ENCODE measurements at regions not wholly inside any gene's neighbourhood (a gene's known extent, or its start where the extent isn't known, plus 50 kb on each side); places are given as distances from the start of the nearest gene placed in this dataset.
"Not testable (repeated sequence)": the region's sequence is repeated elsewhere in the genome, so short reads cannot be mapped to it uniquely, and the experiment has no call there.

DNA sequence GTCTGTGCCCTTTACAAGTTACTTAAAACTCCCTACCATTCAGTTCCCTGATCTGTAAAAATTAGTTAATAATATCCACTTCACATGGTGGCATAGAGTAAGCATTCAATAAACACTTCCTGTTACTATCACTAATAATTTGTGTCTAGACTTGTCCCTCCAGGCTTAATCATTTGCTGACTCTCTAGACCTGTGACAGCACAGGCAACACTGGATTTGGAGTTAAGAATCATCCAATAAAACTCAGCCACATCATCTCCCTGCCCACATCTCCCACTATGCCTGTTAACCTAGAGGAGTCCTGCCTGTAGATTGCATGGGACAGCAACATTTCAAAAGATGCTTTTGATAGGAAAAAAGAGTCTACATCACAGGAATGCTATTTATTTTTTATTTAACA, 564.6 kb downstream of the MFSD1 start:
- DNase-seq (ENCODE audit: low read depth), result no peak

DNA sequence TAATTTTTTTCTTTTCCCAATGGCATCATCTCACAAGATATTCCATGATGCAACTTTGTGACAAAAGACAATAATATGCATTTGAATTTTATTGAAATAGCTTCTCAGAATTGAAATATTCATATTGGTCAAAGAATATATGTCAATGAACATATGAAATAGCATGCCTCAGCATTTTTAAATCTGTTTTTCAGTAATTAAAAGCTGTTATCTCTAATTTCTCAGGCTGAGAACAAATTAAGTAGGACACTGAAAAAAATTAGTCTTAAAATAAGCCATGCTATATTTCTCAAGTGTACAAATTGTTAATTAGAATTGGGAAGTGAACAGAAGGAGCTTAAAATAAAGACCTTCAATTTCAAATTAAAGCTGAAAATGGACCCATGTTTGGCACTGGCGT, 570.1 kb downstream of the MFSD1 start:
- DNase-seq (ENCODE audit: low read depth), result no peak

DNA sequence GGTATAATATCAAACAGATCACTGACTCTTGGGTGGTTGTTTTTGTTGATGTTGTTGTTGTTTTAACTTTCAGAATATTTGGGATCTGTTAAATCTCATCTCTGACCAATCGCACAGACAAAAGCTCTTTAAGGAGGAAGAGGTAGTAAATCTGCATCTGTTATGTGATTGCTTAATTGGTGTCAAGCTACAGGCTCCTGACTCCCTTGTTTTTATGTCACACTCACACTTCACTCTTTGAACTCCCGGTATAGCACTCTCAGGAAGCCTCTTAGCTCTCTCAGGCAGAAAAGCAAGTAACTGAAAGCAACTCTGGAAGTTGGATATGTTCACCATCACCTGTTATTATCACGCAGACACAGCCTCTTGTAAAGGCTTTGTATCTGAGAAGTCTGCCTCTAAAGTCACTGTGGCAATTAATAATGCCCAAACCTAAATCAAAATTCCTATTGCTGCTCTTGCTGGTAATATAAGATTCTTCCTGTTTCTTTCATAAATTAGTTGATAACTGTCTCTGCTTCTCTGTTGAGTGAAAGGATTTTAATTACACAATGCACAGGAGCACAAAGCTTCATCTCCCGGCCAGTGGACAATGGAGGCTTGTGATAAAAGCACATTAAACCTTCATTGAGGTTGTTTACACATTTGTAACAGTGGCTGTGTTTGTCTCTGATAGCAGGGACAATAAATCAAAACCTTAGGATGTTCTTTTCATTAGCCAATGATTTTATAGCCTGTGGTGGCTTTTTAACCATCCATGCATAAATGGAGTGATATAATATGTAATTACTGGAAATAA, 576.7 kb downstream of the MFSD1 start:
- no peak for DNase-seq (ENCODE audit: low read depth)

DNA sequence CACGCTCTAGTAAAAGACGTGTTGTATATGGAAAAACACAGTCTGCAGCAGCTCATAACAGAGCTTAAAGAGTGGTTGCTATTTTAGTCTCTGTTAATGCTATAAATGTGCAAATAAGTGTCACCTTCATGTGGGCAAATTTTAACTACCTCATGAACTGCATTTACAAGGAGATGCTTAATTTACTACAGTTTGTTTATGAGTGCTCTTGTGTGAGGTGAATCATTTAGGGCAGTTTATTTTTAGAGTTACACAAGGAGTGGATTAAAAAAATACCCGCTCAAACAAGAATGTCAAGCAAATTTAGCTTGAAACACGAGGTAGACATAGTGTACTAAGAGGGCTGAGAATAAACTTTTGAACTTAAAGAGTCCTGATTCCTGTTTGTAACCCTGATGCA, 579.0 kb downstream of the MFSD1 start:
- DNase-seq (ENCODE audit: low read depth), result no peak

DNA sequence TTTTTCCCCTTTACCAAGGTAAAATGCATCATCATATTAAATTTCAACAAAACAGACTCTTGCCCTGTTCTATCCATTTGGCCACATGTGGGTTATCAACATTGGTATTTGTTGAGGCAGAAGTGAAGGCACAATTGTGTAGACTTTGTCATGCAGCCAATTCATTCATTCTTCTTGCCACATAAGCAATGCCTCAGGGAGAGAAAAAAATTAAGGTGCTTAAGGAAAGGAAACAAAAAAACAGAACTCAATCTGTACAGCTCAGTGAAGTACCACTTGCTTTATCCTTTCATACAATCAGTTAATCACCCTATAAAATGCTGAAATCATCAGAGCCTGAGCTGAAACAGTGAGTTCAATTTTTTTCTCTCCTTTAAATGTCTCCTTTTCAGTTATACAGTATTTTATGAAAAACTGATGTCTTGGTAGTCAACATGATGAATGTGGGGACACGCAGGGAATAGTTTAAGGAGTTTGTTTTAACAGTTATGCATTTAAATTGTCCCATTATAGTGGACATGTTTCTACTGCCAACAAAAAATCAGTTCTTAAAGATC, 588.9 kb downstream of the MFSD1 start:
- DNase-seq (ENCODE audit: low read depth), result no peak

DNA sequence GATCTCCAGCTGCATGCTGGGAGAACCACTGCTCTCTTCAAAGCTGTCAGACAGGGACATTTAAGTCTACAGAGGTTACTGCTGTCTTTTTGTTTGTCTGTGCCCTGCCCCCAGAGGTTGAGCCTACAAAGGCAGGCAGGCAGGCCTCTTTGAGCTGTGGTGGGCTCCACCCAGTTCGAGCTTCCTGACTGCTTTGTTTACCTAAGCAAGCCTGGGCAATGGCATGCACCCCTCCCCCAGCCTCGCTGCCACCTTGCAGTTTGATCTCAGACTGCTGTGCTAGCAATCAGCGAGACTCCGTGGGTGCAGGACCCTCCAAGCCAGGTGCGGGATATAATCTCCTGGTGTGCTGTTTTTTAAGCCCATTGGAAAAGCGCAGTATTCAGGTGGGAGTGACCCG, 591.0 kb upstream of the IL12A start:
- not testable (repeated sequence) for DNase-seq (ENCODE audit: low read depth)

DNA sequence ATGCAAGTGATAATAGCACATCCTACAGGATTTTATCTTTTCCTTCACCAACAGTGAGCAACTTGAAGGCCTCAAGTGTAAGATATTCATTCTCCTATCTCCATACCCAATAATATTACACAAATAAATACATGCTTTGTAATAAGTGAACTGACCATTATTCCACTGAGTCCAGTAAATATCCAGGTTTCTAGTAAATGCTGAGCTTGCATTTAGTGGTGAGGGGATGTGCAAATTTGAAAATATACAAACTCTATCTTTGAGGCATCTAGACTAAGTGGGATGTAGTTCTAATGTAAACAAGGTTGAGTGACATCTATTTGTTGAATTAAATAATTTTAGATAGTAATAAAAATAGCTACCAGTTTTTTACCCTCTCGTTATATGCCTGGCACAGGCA, 587.6 kb upstream of the IL12A start:
- no peak for DNase-seq (ENCODE audit: low read depth)

DNA sequence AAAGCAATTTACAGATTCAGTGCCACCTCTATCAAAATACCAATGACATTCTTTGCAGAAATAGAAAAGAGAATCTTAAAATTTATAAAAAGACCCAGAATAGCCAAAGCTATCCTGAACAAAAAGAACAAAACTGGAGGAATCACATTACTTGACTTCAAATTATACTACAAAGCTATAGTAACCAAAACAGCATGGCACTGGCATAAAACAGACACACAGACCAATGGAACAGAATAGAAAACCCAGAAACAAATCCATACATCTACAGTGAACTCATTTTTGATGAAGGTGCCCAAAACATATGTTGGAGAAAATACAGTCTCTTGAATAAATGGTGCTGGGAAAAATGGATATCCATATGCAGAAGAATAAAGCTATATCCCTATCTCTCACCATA, 578.9 kb upstream of the IL12A start:
- DNase-seq (ENCODE audit: low read depth), result not testable (repeated sequence)

DNA sequence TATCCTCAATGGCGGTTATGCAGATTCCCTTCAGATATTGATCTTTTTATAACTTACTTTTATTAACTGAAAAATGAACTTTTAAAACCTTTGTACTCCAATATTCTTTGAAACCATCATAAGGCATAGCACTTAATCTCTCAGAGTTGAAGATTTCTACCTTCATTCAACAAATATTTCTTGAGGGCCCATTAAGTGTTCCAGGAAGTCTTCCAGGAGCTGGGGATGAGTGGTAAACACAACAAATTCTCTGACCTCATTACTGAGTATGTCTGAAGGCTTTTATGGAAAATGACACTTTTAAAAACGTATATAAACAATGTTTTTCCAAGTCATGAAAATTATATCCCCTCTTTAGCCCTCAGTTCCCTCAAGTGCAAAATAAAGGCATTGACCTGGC, 575.3 kb upstream of the IL12A start:
- DNase-seq (ENCODE audit: low read depth), result no peak

DNA sequence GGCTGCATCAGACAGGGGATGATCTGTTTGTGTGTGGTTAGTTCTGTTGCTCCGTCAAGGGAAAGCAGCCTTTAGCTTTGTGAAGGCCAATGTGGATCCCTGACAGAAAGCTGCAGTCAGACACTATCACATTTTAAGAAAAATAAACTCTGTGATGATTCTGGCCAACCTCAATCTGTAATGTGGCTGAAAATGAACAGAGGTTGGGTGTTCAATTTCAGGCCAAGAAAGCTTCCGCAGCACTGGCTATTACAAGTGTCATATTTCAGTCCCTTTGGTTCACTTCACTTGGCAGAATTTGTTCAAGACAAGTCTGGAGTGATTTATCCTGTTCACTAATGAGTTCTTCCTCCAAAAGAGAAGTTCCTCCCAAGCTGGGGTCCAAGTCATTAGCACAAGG, 571.8 kb upstream of the IL12A start:
- no peak for DNase-seq (ENCODE audit: low read depth)

DNA sequence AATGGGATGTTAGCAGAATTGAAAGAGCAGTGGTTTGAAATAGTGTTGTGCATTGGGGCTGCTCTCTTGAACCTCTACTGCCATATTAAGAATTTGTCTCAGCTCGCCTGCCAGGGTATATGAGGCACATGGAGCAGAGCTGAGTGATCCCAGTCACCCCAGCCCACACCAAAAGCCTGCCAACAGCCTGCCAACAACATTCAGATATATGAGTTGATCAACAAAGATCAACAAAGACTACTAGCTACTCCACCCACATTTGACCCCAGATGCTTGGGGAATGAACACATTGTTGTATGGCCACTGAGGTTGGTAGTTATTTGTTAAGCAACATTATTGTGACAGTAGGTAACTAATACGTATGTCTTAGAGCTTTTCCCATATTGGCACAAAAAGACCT, 570.9 kb upstream of the IL12A start:
- DNase-seq (ENCODE audit: low read depth), result no peak

DNA sequence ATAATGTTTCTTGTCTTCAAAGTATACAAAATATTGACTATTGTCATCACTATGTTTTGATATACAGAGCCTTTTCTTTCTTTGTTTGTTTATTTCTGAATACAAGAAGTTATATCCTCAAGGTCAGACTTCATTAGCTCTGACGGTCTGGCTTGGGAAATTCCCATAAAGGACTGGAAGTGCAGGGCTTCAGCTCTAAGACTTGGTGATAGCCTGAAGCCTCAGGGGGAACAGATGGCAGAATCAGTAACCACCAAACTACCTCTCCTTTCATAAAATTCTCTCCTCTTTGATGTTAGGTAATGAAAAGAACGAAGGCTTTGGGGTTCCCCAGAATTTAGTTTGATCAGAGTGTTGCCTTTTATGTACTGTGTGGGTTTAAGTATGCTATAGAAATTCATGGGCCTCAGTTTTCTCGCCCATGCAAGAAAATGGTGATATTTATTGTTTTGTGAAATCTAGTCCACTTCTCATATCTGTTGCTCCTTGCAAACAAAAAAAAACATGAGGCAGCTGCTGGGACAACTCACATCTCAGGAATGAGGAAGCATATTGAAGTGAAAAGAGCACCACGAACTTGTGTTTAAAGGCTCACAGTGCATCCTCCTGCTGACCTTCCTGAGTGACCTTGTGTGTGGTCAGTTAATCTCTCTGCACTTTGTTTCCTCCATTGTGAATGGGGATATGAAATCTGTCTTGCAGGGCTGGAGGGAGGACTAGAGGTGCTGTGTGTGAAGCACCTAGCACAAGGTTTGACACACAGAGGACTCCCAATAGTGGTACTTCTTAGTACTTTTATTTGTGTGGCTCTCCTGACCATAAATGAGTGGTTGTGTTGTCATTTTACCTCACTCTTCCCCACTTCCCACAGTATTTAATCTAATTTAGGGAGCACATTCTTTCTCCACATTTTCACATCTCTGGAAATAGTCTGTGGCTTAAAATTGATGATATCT, 569.8 kb upstream of the IL12A start:
- DNase-seq (ENCODE audit: low read depth), result no peak

DNA sequence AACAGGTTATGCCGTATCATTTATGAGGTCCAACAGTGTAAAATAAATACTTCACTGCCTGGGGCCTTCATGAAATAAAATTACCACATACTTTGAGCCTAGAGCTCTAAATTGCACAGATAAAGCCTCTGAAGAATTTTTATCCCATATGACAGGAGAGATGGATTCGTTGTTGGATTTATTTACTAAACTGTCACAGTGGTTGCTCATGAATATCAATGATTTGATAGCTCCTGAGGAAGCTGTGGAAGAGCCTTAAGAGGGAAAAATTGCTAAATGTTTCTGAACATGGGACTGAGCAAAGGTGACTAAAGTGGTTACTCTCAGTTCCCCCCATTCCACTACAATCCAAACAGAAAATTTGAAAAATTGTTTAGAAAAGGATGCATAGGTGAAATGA, 558.9 kb upstream of the IL12A start:
- no peak for DNase-seq (ENCODE audit: low read depth)

DNA sequence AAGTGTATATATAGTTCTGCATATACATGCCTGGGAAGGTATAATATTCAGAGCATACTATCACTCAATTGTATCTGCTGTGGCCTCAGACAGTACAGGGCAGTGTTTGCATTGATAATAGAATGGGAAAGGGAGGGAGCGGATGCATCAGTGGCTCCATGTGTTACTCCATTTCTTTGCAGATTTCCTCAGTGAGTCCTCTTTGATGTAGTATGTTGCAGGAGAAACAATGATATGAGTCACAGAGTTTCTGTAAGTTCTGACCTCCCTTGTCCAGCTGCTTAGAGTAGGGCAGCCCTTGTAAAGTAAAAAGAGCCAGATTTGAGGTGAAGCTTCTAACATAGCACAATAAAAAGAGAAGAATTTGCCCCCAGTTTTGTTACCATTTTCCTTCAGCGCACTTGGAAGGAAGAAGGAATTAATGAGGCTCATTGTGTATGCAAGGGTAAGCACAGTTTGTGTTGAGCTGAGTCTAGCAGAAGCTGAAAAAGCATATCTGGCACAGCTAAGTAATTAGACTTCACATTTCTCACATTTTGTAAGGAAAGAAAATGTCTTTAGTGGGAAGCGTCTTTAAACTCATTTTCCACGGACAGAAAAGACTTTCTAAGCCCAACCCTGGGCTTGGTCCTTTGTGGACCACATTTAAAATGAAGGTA, 555.8 kb upstream of the IL12A start:
- no peak for DNase-seq (ENCODE audit: low read depth)

DNA sequence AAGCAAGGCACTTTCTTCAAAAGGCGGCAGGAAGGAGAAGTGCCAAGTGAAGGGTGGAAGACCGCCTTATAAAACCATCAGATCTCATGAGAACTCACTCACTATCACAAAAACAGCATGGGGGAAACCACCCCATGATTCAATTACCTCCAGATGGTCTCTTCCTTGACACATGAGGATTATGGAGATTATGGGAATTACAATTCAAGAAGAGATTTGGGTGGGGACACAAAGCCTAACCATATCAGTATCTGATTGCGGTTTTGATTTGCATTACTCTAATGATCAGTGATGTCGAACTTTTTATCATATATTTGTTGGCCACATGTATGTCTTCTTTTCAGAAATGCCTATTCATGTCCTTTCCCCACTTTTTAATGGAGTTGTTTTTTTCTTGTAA, 549.3 kb upstream of the IL12A start:
- no peak for DNase-seq (ENCODE audit: low read depth)

DNA sequence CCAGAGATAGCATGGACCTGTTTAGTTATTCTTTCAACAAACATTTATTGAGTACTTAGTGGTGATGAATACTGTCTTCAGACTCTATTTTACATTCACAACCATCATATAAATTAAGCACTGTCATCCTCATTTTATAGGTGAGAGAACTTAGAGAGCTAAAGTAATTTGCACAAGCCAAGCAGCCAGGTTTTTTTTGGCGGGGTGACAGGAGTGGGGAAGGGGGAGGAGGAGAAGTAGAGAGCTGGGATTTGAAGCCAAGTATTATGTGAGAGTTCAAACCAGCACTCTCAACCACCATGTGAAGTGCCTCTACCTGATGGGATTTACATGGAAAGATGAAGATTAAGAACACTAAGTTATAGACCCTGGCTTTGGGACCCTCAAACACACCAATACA, 547.4 kb upstream of the IL12A start:
- DNase-seq (ENCODE audit: low read depth), result no peak

DNA sequence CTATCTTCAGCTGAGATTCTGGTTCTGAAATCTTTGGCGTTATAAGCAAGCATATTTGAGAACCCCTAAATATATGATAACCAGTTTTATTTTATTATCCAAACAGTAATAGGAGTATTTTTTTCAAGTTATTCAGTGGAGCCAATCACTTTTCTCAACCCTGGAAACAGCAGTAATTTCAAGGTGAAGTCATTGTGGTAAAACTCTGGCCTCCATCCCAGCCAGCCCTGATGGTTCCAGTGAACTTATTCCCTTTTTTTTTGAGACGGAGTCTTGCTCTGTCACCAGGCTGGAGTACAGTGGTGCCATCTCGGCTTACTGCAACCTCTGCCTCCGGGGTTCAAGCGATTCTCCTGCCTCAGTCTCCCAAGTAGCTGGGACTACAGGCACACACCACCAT, 545.4 kb upstream of the IL12A start:
- DNase-seq (ENCODE audit: low read depth), result no peak

DNA sequence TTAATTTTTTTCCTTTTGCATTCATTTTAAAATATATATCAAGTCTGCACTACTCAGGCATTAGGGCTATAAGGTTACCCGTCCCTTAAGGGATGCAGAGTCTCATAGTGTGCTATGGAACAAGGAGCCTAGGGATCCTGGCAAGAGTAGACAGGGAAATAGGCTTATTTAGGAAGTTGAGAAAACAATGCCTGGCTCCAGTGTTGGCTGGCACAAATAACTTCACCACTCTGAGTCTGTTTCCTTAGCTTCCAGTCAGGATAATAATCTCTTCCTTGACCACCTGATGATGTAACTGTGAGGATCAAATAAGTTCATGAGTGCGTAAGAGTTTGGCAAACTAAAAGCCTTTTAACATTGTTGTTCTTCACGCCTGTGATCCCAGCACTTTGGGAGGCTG, 540.8 kb upstream of the IL12A start:
- DNase-seq (ENCODE audit: low read depth), result no peak

DNA sequence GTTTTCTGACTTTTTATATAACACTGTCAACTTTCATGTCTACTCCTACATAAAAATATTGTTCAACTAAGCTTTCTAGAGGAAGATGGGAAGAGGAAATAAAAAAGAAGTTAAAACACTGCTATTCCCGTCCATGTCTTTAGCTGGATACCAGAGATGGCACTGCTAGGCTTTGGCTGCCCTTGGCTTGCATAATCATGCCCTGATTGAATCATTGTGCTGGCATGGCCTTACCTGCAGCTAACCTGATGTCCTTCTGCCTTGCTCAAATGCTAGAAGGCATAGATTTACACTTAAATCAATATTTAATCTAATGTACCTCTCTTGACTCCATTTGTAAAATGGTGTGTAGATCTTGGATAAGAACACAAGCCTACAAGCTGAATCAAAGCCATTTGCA, 539.7 kb upstream of the IL12A start:
- no peak for DNase-seq (ENCODE audit: low read depth)

DNA sequence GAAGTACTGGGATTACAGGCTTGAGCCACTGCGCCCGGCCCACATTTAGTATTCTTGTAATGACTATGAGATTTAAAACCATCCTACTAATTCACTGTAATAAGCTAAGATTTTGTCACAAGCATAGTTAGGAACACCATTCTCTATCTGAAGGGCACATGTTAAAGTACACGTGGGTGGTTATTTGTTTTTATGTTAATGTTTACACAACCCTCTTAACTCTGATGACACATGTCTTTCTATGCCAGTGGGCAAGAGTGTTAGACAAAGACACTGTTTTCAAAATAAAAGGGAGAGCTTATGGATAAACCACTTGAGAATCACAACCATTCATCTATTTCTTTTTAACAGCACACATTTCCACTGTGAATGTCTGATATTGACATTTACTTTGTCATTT, 537.6 kb upstream of the IL12A start:
- DNase-seq (ENCODE audit: low read depth), result no peak

DNA sequence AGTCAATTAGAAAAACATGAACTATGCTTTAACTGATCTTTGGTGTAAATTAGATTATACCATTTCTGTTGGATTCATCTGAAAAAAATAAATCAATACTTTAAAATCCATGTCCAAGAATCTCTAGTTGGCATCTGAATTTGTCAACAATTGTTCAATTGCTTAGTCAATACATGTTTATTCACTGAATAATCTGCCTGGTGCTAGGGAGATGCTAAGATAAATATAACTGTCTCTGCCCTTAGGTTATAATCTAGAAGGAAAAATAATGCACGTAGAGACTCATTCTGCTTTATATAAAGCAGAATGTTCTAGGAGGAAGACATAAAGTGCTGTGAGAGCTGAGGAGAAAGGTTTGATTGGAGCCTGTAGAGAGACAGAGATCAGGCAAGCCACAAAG, 537.2 kb upstream of the IL12A start:
- DNase-seq (ENCODE audit: low read depth), result no peak

DNA sequence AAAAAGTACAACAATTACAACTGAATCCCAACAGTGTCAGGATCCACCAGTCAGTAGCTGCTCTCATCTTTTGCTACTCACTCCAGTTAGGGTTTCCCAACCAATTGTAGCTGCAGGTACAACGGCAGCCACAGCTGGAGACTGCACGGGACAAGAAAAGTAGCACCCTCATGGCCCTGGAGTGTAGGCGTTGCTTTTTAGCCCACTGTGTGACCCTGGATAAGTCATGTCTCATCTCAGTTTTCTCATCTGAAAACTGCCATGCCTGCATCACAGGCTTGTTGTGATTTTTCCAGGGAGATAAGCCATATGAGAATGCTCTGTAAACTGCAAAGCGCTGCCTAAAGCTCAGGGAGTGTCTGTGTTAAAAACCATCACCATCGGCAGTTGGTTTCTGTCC, 535.6 kb upstream of the IL12A start:
- no peak for DNase-seq (ENCODE audit: low read depth)

DNA sequence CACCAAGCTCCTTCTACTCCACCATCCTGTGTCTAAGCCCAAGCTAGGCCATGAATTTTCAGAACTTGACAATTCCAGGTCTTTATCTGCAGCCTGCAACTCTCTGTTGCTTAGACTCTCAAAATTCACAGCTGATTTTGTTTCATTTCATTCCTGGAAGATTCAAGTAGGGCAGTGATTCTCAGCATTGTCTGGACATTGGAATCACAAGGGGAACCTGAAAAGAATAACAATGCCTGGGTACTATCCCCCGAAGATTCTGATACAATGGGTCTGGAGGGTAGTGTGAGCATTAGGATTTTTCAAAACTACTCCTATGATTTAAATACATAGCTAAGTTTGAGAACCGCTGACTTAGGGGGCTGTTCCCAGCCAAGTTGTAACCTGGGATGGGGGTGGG, 534.7 kb upstream of the IL12A start:
- no peak for DNase-seq (ENCODE audit: low read depth)

All from GM04504 (cell line).